ENCODE measurements at regions not wholly inside any gene's neighbourhood (a gene's known extent, or its start where the extent isn't known, plus 50 kb on each side); places are given as distances from the start of the nearest gene placed in this dataset.
A peak's percentile ranks its signal among the peaks of the same experiment; 100 is the strongest.

DNA sequence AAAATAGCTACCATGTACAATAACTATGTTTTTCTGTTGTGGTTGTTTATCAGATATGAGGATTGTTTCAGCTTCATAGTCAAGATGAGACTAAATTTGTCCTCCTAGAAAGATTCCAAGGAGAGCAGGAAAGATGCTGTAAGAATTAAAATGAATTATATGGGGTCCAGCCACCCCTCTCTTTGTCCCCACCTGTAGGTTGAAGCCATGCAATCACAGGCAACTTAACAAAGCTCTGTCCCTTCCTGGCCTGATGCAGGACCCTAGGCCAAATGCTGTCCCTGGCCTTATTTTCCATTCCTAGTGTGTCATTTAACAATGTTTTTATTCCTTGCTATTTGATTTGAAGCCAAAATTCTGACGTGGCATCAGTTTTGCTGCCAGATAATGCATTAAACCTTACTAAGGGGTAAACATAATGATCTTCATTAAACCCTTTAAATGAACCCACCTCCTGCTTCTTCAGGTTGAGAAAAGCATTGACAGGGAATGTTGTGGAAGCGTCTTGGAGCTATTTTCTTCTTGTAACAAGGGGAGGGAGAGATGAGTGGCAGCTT, 240.9 kb upstream of the ZNF521 start:
- no peaks in the 10 kb centered on the region for H3K4me1 ChIP-seq (ENCODE audit: control insufficient read depth, extremely low read depth, insufficient read depth, low read length)
- FAIRE-seq (no peak), DNase-seq (ENCODE audit: low read depth, low spot score) (peak; percentile 8)
- no peak overlapping the region for H3K4me3 ChIP-seq (replicated peaks in 1 of 3; ENCODE audit: insufficient read depth in 1 of 3, low read depth in 1 of 3, low read length in 3 of 3)
- H3K9me3 ChIP-seq (replicated peaks; ENCODE audit: control insufficient read depth, insufficient read depth, low read length): no peaks in the 10 kb centered on the region
- ChIA-PET CTCF (interaction anchor here (0.6 to 1.3 kb wide), 4 partner anchors 10 to 548 kb away, joined by 3 read pairs; no protein-coding TSS in a partner anchor), POLR2A (no interaction called here)
- H2AFZ ChIP-seq (ENCODE audit: low read depth, low read length): no peak overlapping the region
- no peaks in the 10 kb centered on the region for H4K20me1 ChIP-seq (replicated peaks; ENCODE audit: control insufficient read depth, extremely low read depth, insufficient read depth, low read length)
- H3K27ac ChIP-seq (ENCODE audit: insufficient read depth, low read depth, low read length): no peak overlapping the region
- dilution Hi-C loops (cut with MboI; ENCODE audit: extremely low pct_ligation_motif_present, low sequenced_read_pairs) (no loop called here), intact Hi-C loops (cut with micrococcal nuclease) (no loop called here)
- TF ChIP-seq CTCF (IDR thresholded peaks at IDR 0.05; ENCODE audit: extremely low read depth in 1 of 2, insufficient read depth in 1 of 2, low read depth in 1 of 2, low read length in 2 of 2) (no peak), JUN (IDR thresholded peaks at IDR 0.05; ENCODE audit: borderline replicate concordance, insufficient read depth, insufficient read length, low read depth) (no peak), POLR2AphosphoS5 (IDR thresholded peaks at IDR 0.05; ENCODE audit: insufficient read depth, low read depth, low read length) (no peak), POLR2A (IDR thresholded peaks at IDR 0.05; ENCODE audit: low read depth, low read length) (no peak), EZH2 (IDR thresholded peaks at IDR 0.05; ENCODE audit: borderline replicate concordance, low read depth, low read length, severe bottlenecking) (no peak), GATA2 (IDR thresholded peaks at IDR 0.05; ENCODE audit: insufficient read depth, insufficient read length, low read depth, low read length) (no peak), MYC (IDR thresholded peaks at IDR 0.05; ENCODE audit: low read depth, low read length) (no peak), FOS (IDR thresholded peaks at IDR 0.05; ENCODE audit: borderline replicate concordance, insufficient read depth, low read length) (no peak)
- TF ChIP-seq, protein P1, sequence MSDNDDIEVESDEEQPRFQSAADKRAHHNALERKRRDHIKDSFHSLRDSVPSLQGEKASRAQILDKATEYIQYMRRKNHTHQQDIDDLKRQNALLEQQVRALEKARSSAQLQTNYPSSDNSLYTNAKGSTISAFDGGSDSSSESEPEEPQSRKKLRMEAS (IDR thresholded peaks at IDR 0.05; ENCODE audit: insufficient read depth, insufficient read length): no peak
- no peaks in the 10 kb centered on the region for H3K9me1 ChIP-seq (replicated peaks; ENCODE audit: control insufficient read depth, extremely low read depth, insufficient read depth, low read length)
- no peaks in the 10 kb centered on the region for H3K79me2 ChIP-seq (ENCODE audit: control insufficient read depth, insufficient read depth, low read length)
- BruUV-seq (replicated peaks): no TSS peak
- no peak overlapping the region for H3K4me2 ChIP-seq (ENCODE audit: insufficient read depth, low read length)
- H3K27me3 ChIP-seq (ENCODE audit: control insufficient read depth in 2 of 2, insufficient read depth in 2 of 2, low read length in 2 of 2): peaks cover 0 to 9% of the 10 kb centered on the region in 2 experiments
- H3K36me3 ChIP-seq (ENCODE audit: control insufficient read depth in 2 of 2, extremely low read depth in 1 of 2, insufficient read depth in 2 of 2, low read length in 2 of 2): no peaks in the 10 kb centered on the region
- H3K9ac ChIP-seq (replicated peaks; ENCODE audit: extremely low read depth, insufficient read depth, low read length): no peak overlapping the region
